NCI-H510A treated with DMSO at 0.1 percent for 48 hours (cell line): ENCODE measurements at regions not wholly inside any gene's neighbourhood (a gene's known extent, or its start where the extent isn't known, plus 50 kb on each side); places are given as distances from the start of the nearest gene placed in this dataset.
"Not testable (repeated sequence)": the region's sequence is repeated elsewhere in the genome, so short reads cannot be mapped to it uniquely, and the experiment has no call there.

ENCODE experiments used
- DNase-seq: peaks from one replicate; lab custom pipeline; 2025; lab: John Stamatoyannopoulos, UW

GRCh38 chr20:22070610-22071058, 365.2 kb downstream of the PAX1 start:
- no peak for DNase-seq

- DNase-seq = no peak
Observed at GRCh38 chr20:22063753-22064152, 358.3 kb downstream of the PAX1 start.

GRCh38 chr20:22062874-22063273, 357.4 kb downstream of the PAX1 start:
- DNase-seq = no peak

- DNase-seq = no peak
Observed at GRCh38 chr20:22060610-22061009, 355.1 kb downstream of the PAX1 start.

GRCh38 chr20:22058746-22059145, 353.3 kb downstream of the PAX1 start:
- DNase-seq = no peak

GRCh38 chr20:22055981-22056380, 350.5 kb downstream of the PAX1 start:
- DNase-seq = no peak

DNA sequence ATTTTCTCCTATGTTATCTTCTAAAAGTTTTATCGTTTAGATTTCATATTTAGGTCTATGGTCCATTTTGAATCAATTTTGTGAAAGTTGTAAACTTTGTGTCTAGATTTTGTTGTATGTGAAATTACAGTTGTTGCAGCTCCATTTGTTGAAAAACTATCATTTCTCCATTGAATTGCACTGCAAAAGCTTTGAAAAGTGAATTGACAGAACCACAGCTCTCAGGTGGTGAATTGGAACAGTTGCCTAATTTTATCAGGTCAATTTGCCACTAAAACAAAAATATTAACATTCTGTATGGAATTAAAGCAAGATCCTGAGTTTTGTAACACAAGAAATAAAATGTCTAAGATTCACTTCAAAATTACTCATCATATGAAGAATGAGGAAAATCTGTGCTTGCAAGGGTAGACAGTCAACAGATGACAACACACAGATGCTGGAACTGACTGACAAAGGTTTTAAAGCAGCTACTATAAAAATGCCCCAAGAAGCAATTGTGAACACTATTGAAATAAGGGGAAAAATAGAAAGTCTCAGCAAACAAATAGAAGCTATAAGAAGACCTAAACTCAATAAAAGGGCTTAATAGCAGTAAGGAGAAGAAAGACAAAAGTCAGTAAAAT, 346.7 kb downstream of the PAX1 start:
- no peak for DNase-seq

DNA sequence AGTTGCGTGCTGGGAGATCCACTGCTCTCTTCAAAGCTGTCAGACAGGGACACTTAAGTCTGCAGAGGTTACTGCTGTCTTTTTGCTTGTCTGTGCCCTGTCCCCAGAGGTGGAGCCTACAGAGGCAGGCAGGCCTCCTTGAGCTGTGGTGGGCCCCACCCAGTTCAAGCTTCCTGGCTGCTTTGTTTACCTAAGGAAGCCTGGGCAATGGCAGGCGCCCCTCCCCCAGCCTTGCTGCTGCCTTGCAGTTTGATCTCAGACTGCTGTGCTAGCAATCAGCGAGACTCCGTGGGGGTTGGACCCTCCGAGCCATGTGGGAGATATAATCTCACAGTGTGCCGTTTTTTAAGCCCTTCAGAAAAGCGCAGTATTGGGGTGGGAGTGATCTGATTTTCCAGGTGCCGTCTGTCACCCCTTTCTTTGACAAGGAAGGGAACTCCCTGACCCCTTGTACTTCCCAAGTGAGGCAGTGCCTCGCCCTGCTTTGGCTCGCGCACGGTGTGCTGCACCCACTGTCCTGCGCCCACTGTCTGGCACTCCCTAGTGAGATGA, 340.6 kb downstream of the PAX1 start:
- not testable (repeated sequence) for DNase-seq

GRCh38 chr20:22027423-22027822, 322.0 kb downstream of the PAX1 start:
- no peak for DNase-seq

DNA sequence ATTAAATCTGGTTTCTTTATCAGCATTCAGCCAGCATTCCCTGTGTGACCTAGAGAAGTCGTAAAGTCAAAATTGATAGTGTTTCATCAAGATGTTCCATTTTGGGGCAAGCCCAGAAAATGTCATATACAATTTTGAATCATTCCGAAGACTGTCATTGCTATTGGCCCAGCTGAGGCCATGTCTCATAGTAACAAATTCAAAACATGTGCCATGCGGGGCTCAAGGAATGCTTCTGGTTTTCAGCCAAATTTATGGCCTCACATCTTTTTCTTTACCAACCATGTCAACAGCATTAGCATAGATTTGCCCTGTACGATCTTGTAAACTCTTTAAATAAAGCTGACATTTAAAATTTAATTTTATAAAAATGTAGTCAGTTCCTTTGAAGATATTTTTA, 314.7 kb downstream of the PAX1 start:
- DNase-seq = no peak

DNA sequence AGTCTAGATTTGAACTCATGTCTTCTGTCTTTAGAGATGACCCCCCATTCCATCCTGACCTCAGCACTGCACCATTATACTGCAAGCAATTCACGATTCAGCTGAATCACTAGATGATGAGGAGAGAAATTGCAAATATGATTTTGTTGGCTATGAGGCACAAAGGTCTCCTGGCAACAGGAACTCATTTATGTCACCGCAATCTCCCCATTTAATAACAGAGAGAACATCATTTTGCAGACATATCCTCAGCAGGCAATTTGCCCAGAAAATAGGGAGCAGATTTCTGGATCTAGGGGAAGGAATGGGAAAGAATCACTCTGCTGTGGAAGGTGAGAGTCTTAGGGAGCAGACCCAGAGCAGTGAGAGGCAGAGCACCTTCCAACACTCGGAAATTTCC, 303.0 kb downstream of the PAX1 start:
- no peak for DNase-seq

DNA sequence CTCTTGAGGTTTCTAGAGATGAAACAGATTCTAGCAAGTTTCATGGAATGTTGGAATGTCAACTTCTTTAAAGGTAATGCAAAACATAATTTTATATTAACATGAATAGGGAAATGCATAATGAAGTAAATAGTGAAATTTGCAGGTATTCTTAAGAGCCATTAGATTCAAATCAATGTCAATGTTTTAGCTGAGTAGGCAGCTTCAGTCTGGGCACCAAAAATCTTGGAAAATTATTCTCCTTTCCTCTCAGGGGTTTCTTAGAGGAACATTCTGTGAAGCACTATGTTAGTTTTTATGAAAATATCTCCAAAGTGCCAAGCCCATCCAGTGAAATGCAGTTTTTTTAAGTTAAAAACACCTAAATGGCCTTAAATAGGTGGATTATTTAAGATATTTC, 300.8 kb downstream of the PAX1 start:
- no peak for DNase-seq

DNA sequence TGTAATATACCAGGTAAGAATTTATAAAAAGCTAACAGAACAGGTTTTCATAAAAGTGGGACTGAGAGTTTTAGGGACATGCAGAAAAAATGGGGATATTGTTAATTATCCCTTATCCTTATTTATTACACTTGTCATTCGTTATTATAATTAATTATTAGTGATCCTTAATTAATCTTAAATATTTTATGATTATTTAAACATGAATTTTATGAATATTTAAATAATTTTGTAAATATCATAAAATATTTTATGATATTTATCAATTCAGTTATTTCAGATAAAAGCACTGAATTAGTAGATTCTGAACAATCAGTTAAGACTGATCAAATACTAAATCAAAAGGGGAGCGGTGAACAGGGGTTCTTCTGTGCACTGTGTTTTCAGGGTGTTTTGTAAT, 300.1 kb downstream of the PAX1 start:
- no peak for DNase-seq

- no peak for DNase-seq
Observed at GRCh38 chr20:22004946-22005345, 299.5 kb downstream of the PAX1 start.

DNA sequence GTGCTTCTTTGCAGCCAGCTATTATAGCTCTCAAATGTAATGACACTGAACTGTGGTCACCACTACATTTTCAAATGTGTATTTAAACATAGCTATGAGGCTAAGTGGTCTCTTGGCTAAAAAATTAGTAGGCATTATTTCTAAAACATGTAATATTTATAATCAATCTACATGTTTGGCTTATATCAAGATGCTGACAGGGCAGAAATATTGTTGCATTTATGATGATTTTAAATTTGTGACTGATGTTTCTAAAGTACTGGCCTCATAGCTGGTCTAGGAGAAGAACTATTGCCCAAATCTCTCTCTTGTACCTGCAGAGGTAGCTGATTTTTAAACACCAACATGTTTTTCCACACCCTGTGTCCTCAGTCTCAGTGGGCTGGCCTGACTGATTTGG, 298.2 kb downstream of the PAX1 start:
- no peak for DNase-seq

- no peak for DNase-seq
Observed at GRCh38 chr20:22001886-22002285, 296.4 kb downstream of the PAX1 start.

GRCh38 chr20:21995461-21995860, 290.0 kb downstream of the PAX1 start:
- DNase-seq = no peak

GRCh38 chr20:21994203-21994602, 288.7 kb downstream of the PAX1 start:
- no peak for DNase-seq

DNA sequence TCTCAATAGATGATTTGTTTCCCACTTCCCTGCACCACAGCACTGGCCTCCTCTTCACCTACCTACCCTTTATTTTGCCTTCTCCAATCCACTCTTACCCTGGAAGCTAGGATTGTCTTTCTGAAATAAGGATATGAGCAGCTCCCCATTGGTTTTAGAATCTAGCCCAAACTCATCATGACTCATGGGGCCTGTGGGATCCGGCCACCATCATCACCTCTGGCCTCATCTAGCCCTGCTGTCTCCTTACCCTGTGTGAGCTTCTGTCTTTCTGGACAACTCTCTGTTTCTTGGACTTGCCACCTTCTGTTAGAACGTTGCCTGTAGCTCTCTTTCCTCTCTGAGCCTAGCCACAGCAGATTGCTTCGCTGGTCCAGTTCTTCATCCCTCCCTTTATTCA, 277.1 kb downstream of the PAX1 start:
- DNase-seq = no peak

DNA sequence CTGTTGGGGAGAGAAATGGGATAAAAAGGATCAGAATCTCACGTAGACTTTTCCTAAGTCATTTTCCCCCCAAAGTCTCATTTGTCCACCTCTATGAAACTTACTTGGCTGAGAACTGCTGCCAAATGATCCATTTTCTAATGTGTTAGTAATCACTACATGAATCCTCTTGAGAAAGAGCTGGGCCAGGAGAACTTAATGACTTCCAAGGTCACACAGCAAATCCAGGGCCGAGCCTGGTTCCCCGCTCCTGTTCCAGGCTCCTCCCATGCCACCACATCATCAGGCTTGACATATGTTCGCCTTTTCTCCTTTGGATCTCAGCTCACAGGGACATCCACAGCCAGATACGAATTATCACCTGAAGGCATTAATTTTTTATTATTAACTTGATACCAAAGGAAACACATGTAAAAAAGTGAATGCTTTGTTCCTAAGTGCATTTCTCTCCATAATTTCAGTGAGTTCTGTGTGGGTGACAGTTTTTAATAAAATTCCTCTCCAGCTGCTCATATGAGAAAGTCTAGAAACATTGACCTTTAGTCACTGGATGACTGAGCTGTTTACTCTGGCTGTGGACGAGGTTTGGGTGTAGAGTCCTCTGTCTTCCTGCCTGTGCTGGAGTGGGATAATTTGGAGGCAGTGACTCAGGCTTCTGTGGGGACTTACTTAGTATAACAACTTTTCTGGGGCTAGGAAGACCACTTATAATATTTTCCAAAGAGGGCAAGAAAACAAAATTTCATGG, 276.3 kb downstream of the PAX1 start:
- DNase-seq = no peak

- no peak for DNase-seq
Observed at GRCh38 chr20:21981179-21981578, 275.7 kb downstream of the PAX1 start.

DNA sequence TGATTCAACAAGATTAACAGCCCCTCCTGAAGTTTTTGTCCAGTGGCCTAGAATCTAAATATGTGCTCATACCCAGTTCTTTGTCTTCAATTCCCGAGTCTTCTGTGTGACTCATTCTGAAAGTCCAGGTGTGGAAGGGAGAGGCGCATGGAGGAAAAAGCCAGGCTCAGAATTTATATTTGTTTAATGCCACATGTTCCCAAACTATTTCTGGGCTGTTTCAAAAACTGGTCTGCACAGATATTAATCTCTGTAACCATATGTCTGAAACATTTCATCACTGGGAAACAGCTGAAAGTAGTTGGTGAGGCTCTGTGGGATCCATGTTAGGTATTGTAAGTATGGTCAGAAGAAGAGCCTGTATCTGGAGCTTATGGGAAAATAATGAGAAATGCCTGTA, 266.0 kb downstream of the PAX1 start:
- no peak for DNase-seq

- DNase-seq = no peak
Observed at GRCh38 chr20:21968486-21968885, 263.0 kb downstream of the PAX1 start.

GRCh38 chr20:21967481-21967880, 262.0 kb downstream of the PAX1 start:
- DNase-seq = no peak
